K562 (cell line): ENCODE measurements at regions not wholly inside any gene's neighbourhood (a gene's known extent, or its start where the extent isn't known, plus 50 kb on each side); places are given as distances from the start of the nearest gene placed in this dataset.

Experiments used
- ATAC-seq: fragments of 200-7000 bp; cut with Tn5 transposase; 3 replicates; pipeline ENCODE4 v1.9.1; 2020; ENCODE audit warnings: moderate library complexity
- BruUV-seq: library from RNA; stranded (reverse); fragments of 400-500 nt; replicated peaks from 2 replicates; lab custom pipeline; 2021; lab: Mats Ljungman, UMichigan
- CTCF ChIA-PET: fragments of 300-600 bp; formaldehyde crosslinking; extraction: SDS; loops from one replicate; lab custom pipeline; 2021; ENCODE audit warnings: low intra/inter-chr PET ratio; lab: Yijun Ruan, JAX
- POLR2A ChIA-PET: fragments of 300-600, 350-650 bp; sonication (Branson Sonifier 250); formaldehyde crosslinking; extraction: SDS; loops from one replicate; lab custom pipeline; 2021; ENCODE audit warnings: antibody characterized with exemption, inconsistent platforms; lab: Yijun Ruan, JAX
- DNase-seq, 4 experiments: peaks; one replicate each; pipeline versions ENCODE4 v3.0.0 to v3.0.0-alpha.2; 2011 to 2018; ENCODE audit warnings: low spot score in 3 of 4, mixed read lengths in 3 of 4; ENCODE audit errors: extremely low read depth in 1 of 4
- FAIRE-seq: peaks from 2 replicates; lab custom pipeline; 2011; peaks lifted over from hg19 to GRCh38; lab: Jason Lieb, UNC
- H2AFZ ChIP-seq: 2 replicates; pipeline ENCODE4 v1.6.0; 2011; ENCODE audit warnings: low read depth, low read length, control low read depth, inconsistent platforms
- H3K27ac ChIP-seq: fragments of 200-600 bp; 3 replicates; pipeline ENCODE4 v1.8.0; 2011; ENCODE audit warnings: low read depth, mild to moderate bottlenecking, control low read depth, inconsistent platforms, low read length, moderate library complexity, mixed read lengths; ENCODE audit errors: extremely low read depth
- H3K27me3 ChIP-seq, 2 experiments: fragments of 300-600 bp in 1 of 2; 2 replicates in 1 of 2; 3 replicates in 1 of 2; pipeline versions ENCODE4 v1.6.0 to v1.8.0; 2011; ENCODE audit warnings: inconsistent platforms in 2 of 2, low read length in 2 of 2, mild to moderate bottlenecking in 1 of 2, mixed read lengths in 1 of 2, moderate library complexity in 1 of 2; ENCODE audit not compliant: control insufficient read depth in 2 of 2, insufficient read depth in 2 of 2
- H3K36me3 ChIP-seq: fragments of 300-600 bp; 3 replicates; pipeline ENCODE4 v1.8.0; 2011; ENCODE audit warnings: mild to moderate bottlenecking, low read length, inconsistent platforms; ENCODE audit not compliant: control insufficient read depth, insufficient read depth
- H3K4me1 ChIP-seq, 2 experiments: fragments of 200-600 bp in 1 of 2; replicated peaks in 1 of 2; 2 replicates in 1 of 2; 3 replicates in 1 of 2; pipeline versions ENCODE4 v1.5.1 to v1.8.0; 2011; ENCODE audit warnings: inconsistent platforms in 2 of 2, low read length in 2 of 2, mild to moderate bottlenecking in 1 of 2, mixed read lengths in 1 of 2, moderate library complexity in 1 of 2; ENCODE audit not compliant: control insufficient read depth in 2 of 2, insufficient read depth in 2 of 2
- H3K4me2 ChIP-seq: 2 replicates; pipeline ENCODE4 v1.6.1; 2011; ENCODE audit warnings: low read length, control low read depth, inconsistent platforms, mixed read lengths; ENCODE audit not compliant: insufficient read depth
- H3K4me3 ChIP-seq: fragments of 200-600 bp; sonication (generic), shearing (Covaris generic); 2 replicates; pipeline ENCODE4 v1.5.1; 2016; ENCODE audit warnings: control low read depth, inconsistent platforms
- H3K79me2 ChIP-seq: fragments of 200-600 bp; 3 replicates; pipeline ENCODE4 v1.8.0; 2011; ENCODE audit warnings: low read length, inconsistent platforms; ENCODE audit not compliant: control insufficient read depth, insufficient read depth
- H3K9ac ChIP-seq, 2 experiments: 2 replicates each; pipeline versions ENCODE4 v1.6.0 to v1.6.1; 2011; ENCODE audit warnings: low read depth in 2 of 2, low read length in 2 of 2, control low read depth in 1 of 2, inconsistent platforms in 1 of 2, mild to moderate bottlenecking in 1 of 2, mixed read lengths in 1 of 2; ENCODE audit not compliant: insufficient read depth in 1 of 2
- H3K9me1 ChIP-seq: one replicate; pipeline ENCODE4 v1.6.0; 2011; ENCODE audit warnings: inconsistent platforms, mild to moderate bottlenecking, low read length, moderate library complexity; ENCODE audit not compliant: control insufficient read depth, insufficient read depth
- H3K9me3 ChIP-seq: replicated peaks from 2 replicates; pipeline ENCODE4 v1.5.1; 2011; ENCODE audit warnings: low read depth, low read length, inconsistent platforms; ENCODE audit not compliant: control insufficient read depth, insufficient read depth
- H4K20me1 ChIP-seq: replicated peaks from 2 replicates; pipeline ENCODE4 v1.6.1; 2011; ENCODE audit warnings: low read length, inconsistent platforms, mixed read lengths; ENCODE audit not compliant: control insufficient read depth, insufficient read depth
- ELK1 ChIP-seq: sonication (generic); formaldehyde crosslinking; IDR thresholded peaks from 2 replicates; pipeline ENCODE4 v1.8.1; 2022; ENCODE audit warnings: missing genetic modification reagents
- KAT2B ChIP-seq: IDR thresholded peaks from one replicate; pipeline ENCODE4 v1.6.1; 2012; ENCODE audit warnings: low read depth, mild to moderate bottlenecking, control low read depth, inconsistent platforms, low read length, moderate library complexity
- SIRT6 ChIP-seq: IDR thresholded peaks from one replicate; pipeline ENCODE4 v1.6.1; 2012; ENCODE audit warnings: low read depth, mild to moderate bottlenecking, control low read depth, inconsistent platforms, low read length, moderate library complexity
- ZBTB34 ChIP-seq: fragments of 250-450 bp; sonication (Bioruptor Pico); IDR thresholded peaks from 2 replicates; pipeline ENCODE4 v1.8.0; 2021; ENCODE audit warnings: mild to moderate bottlenecking, moderate library complexity
- ZNF146 ChIP-seq: IDR thresholded peaks from one replicate; pipeline ENCODE4 v1.6.1; 2018; ENCODE audit warnings: missing compliant biosample characterization; ENCODE audit not compliant: unreplicated experiment
- ZNF431 ChIP-seq: sonication (generic); formaldehyde crosslinking; IDR thresholded peaks from 2 replicates; pipeline ENCODE4 v1.8.0; 2022; ENCODE audit warnings: mild to moderate bottlenecking, missing genetic modification reagents
- WGBS: fragments of 100-300 bp; shearing (Covaris generic); methylation state at CpG from one replicate; pipeline ENCODE4 v1.1.6; 2016; ENCODE audit warnings: low coverage, mixed read lengths; ENCODE audit not compliant: insufficient coverage; ENCODE audit errors: missing lambda C conversion rate; 5-methylcytosine and 5-hydroxymethylcytosine counted together
- in situ Hi-C: fragments of 300-500 bp; cut with MboI; formaldehyde crosslinking; loops from 4 replicates; pipeline ENCODE4 v1.15.0; 2018; ENCODE audit warnings: inconsistent platforms, mixed read lengths
- intact Hi-C: fragments of 100-400 bp; cut with micrococcal nuclease; formaldehyde crosslinking; loops from 2 replicates; pipeline ENCODE4 v1.14.2; 2022

- H3K4me2 ChIP-seq: no peak overlapping the region
- DNase-seq: no peak
- intact Hi-C loops: no loop called here
- no TSS peak for BruUV-seq
- H3K9me3 ChIP-seq: no peaks in the 10 kb centered on the region
- H3K36me3 ChIP-seq: no peaks in the 10 kb centered on the region
- H2AFZ ChIP-seq: no peak overlapping the region
- 0% methylated on average over 1 of the region's 1 CpG for WGBS
- POLR2A ChIA-PET: no interaction called here
- in situ Hi-C loops: no loop called here
- H3K9me1 ChIP-seq: no peaks in the 10 kb centered on the region
- no peak overlapping the region for H3K4me3 ChIP-seq
- H3K4me1 ChIP-seq: no peaks in the 10 kb centered on the region
- H4K20me1 ChIP-seq: no peaks in the 10 kb centered on the region
- FAIRE-seq: no peak
- no peaks in the 10 kb centered on the region for H3K27me3 ChIP-seq
- H3K79me2 ChIP-seq: no peaks in the 10 kb centered on the region
- ATAC-seq: no peak
- CTCF ChIA-PET: no interaction called here
- no peak overlapping the region for H3K9ac ChIP-seq
- TF ChIP-seq SIRT6 (no peak), KAT2B (no peak), ZNF146 (CRISPR knock-in tag) (no peak), ELK1 (no peak), ZBTB34 (CRISPR knock-in tag) (no peak), ZNF431 (CRISPR knock-in tag) (no peak)
- no peak overlapping the region for H3K27ac ChIP-seq
These were observed 216.6 kb upstream of the TLL1 start for GRCh38 chr4:165656399-165656798.
